Lower leg skin (tissue), 3 donors: ENCODE measurements at regions not wholly inside any gene's neighbourhood (a gene's known extent, or its start where the extent isn't known, plus 50 kb on each side); places are given as distances from the start of the nearest gene placed in this dataset.

Experiments used
- CTCF ChIP-seq, 3 donors: fragments of 450-650 bp; IDR thresholded peaks; one replicate each; pipeline ENCODE4 v1.5.1; 2016; ENCODE audit warnings: antibody characterized with exemption in 3 of 3, mild to moderate bottlenecking in 3 of 3, moderate library complexity in 2 of 3
- POLR2A ChIP-seq, 2 donors: fragments of 450-650 bp; IDR thresholded peaks; one replicate each; pipeline ENCODE4 v1.6.1; 2016 to 2017; ENCODE audit warnings: antibody characterized with exemption in 2 of 2, mild to moderate bottlenecking in 1 of 2, moderate library complexity in 1 of 2

- TF ChIP-seq CTCF (IDR thresholded peaks at IDR 0.05) (no peak), POLR2A (IDR thresholded peaks at IDR 0.05) (no peak)
Measured at GRCh38 chr10:16381083-16381482, 55.7 kb upstream of the PTER start.
